OCI-LY7 (cell line): ENCODE measurements at regions not wholly inside any gene's neighbourhood (a gene's known extent, or its start where the extent isn't known, plus 50 kb on each side); places are given as distances from the start of the nearest gene placed in this dataset.

ENCODE experiments used
- BruUV-seq: library from RNA; stranded (reverse); fragments of 400-500 nt; replicated peaks from 2 replicates; lab custom pipeline; 2021; lab: Mats Ljungman, UMichigan
- CTCF ChIA-PET: fragments of 300-600 bp; sonication (Branson Sonifier 250); formaldehyde crosslinking; loops from one replicate; lab custom pipeline; 2022; ENCODE audit warnings: antibody characterized with exemption; ENCODE audit not compliant: unreplicated experiment; lab: Charles Lee
- POLR2A ChIA-PET: fragments of 300-600 bp; sonication (Branson Sonifier 250); formaldehyde crosslinking; loops from one replicate; lab custom pipeline; 2022; ENCODE audit warnings: antibody characterized with exemption; lab: Charles Lee
- DNase-seq: peaks from one replicate; pipeline ENCODE4 v3.0.0-alpha.2; 2015; ENCODE audit warnings: low spot score
- H2AFZ ChIP-seq: fragments of 200-600 bp; sonication (generic), shearing (Covaris generic); 2 replicates; pipeline ENCODE4 v1.6.1; 2014; ENCODE audit warnings: mild to moderate bottlenecking, antibody characterized with exemption, low read length, moderate library complexity
- H3K27ac ChIP-seq: fragments of 200-600 bp; sonication (generic); 2 replicates; pipeline ENCODE4 v1.5.1; 2014; ENCODE audit warnings: mixed run types, low read depth, mild to moderate bottlenecking, moderate library complexity, low read length, inconsistent platforms; ENCODE audit not compliant: poor library complexity, severe bottlenecking
- H3K36me3 ChIP-seq: fragments of 200-600 bp; sonication (generic); 2 replicates; pipeline ENCODE4 v1.6.1; 2014; ENCODE audit warnings: mild to moderate bottlenecking, antibody characterized with exemption, low read length, moderate library complexity, mixed read lengths; ENCODE audit not compliant: insufficient read depth
- H3K4me1 ChIP-seq: fragments of 200-600 bp; sonication (generic); 2 replicates; pipeline ENCODE4 v1.5.1; 2014; ENCODE audit warnings: mild to moderate bottlenecking, low read length; ENCODE audit not compliant: insufficient read depth, poor library complexity, severe bottlenecking
- H3K4me2 ChIP-seq: fragments of 200-600 bp; sonication (generic); 2 replicates; pipeline ENCODE4 v1.6.1; 2014; ENCODE audit warnings: mild to moderate bottlenecking, low read length
- H3K4me3 ChIP-seq: fragments of 200-600 bp; sonication (generic); 2 replicates; pipeline ENCODE4 v1.5.1; 2014; ENCODE audit warnings: mild to moderate bottlenecking, low read depth, low read length; ENCODE audit not compliant: poor library complexity, severe bottlenecking
- H3K79me2 ChIP-seq: fragments of 200-600 bp; sonication (generic); 2 replicates; pipeline ENCODE4 v1.6.1; 2016; ENCODE audit warnings: low read depth, mild to moderate bottlenecking, low read length, moderate library complexity, mixed read lengths; ENCODE audit not compliant: insufficient read depth
- H3K9me2 ChIP-seq: fragments of 200-600 bp; sonication (generic); 2 replicates; pipeline ENCODE4 v1.6.1; 2016; ENCODE audit warnings: mild to moderate bottlenecking, low read length, mixed read lengths; ENCODE audit not compliant: insufficient read depth
- H3K9me3 ChIP-seq: fragments of 200-600 bp; sonication (generic); 2 replicates; pipeline ENCODE4 v1.6.1; 2014; ENCODE audit warnings: mild to moderate bottlenecking, mixed run types, low read length, mixed read lengths
- H4K20me1 ChIP-seq: fragments of 200-600 bp; sonication (generic); 2 replicates; pipeline ENCODE4 v1.6.1; 2014; ENCODE audit warnings: mild to moderate bottlenecking, antibody characterized with exemption, low read length, moderate library complexity, mixed read lengths; ENCODE audit not compliant: insufficient read depth
- EZH2phosphoT487 ChIP-seq: fragments of 200-600 bp; sonication (generic); IDR thresholded peaks from 2 replicates; pipeline ENCODE4 v1.6.1; 2018; ENCODE audit warnings: low read depth, borderline replicate concordance, mild to moderate bottlenecking, mixed run types, antibody characterized with exemption, low read length, moderate library complexity, mixed read lengths
- intact Hi-C: fragments of 100-400 bp; cut with micrococcal nuclease; formaldehyde crosslinking; loops from one replicate; pipeline ENCODE4 v1.10.0; 2022; ENCODE audit not compliant: unreplicated experiment
- TF ChIP-seq, protein P1 (sequence below): fragments of 200-600 bp; sonication (generic); conservative IDR thresholded peaks from 2 replicates; pipeline ENCODE4 v1.5.1; 2014; ENCODE audit warnings: mild to moderate bottlenecking, antibody characterized with exemption, low read length, moderate library complexity, mixed read lengths

DNA sequence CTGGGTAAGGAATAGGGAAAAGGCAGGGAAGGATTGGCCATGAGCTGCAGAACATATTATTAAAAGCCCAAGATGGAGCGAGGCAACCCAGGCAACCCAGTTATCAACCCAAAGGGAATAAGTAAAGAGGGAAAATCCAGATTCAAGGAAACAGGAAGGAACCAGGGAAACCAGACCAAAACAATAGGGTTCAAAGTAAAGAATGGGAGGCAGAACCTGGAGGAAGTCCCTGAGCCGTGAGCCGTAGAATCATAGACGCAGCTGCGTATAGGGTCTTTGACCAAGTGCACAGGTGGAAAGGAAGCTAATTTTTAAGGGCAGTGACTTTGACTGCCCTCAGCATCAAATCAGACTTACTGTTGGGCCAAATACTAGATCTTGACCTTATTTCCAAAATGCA, 98.5 kb upstream of the SRD5A3 start:
- DNase-seq, result no peak
- intact Hi-C loops, result no loop called here
- no peaks in the 10 kb centered on the region for H3K79me2 ChIP-seq
- no peak overlapping the region for H3K4me2 ChIP-seq
- no peaks in the 10 kb centered on the region for H3K9me3 ChIP-seq
- no peaks in the 10 kb centered on the region for H3K36me3 ChIP-seq
- H3K9me2 ChIP-seq, result no peaks in the 10 kb centered on the region
- H3K4me1 ChIP-seq, result no peaks in the 10 kb centered on the region
- no peak for TF ChIP-seq EZH2phosphoT487
- no peak overlapping the region for H3K4me3 ChIP-seq
- H3K27ac ChIP-seq, result no peak overlapping the region
- CTCF ChIA-PET, result no interaction called here
- no peaks in the 10 kb centered on the region for H4K20me1 ChIP-seq
- BruUV-seq, result no TSS peak
- POLR2A ChIA-PET, result no interaction called here
- H2AFZ ChIP-seq, result no peak overlapping the region

DNA sequence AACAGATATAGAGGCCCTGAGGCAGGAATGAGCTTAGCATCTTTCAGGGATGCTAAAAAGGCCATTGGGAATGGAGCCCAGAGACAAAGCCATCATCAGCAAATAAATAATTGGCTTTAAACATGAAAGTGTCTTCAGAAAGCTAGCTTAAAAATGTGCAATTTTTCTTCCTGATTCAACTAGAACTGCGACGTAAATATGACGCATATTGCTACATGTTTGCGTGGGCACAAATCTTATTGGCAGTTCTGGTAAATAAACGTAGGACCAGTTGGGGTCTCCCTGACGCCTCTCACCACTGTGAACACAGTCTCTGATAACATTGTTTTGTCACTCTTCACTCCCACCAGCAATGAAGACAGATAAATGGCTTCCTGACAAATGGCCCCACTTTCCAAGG, 97.3 kb upstream of the SRD5A3 start:
- Histone ChIP-seq H3K4me2 (no peak overlapping the region), H3K9me2 (no peaks in the 10 kb centered on the region), H3K79me2 (no peaks in the 10 kb centered on the region), H4K20me1 (no peaks in the 10 kb centered on the region), H3K4me3 (no peak overlapping the region), H3K27ac (no peak overlapping the region), H2AFZ (no peak overlapping the region), H3K9me3 (no peaks in the 10 kb centered on the region), H3K4me1 (no peaks in the 10 kb centered on the region), H3K36me3 (no peaks in the 10 kb centered on the region)
- no peak for DNase-seq
- no TSS peak for BruUV-seq
- ChIA-PET CTCF (interaction anchor here (0.6 kb wide), 1 partner anchor 894 kb away, joined by 3 read pairs; no protein-coding TSS in a partner anchor), POLR2A (no interaction called here)
- TF ChIP-seq EZH2phosphoT487, result no peak
- TF ChIP-seq, protein P1, sequence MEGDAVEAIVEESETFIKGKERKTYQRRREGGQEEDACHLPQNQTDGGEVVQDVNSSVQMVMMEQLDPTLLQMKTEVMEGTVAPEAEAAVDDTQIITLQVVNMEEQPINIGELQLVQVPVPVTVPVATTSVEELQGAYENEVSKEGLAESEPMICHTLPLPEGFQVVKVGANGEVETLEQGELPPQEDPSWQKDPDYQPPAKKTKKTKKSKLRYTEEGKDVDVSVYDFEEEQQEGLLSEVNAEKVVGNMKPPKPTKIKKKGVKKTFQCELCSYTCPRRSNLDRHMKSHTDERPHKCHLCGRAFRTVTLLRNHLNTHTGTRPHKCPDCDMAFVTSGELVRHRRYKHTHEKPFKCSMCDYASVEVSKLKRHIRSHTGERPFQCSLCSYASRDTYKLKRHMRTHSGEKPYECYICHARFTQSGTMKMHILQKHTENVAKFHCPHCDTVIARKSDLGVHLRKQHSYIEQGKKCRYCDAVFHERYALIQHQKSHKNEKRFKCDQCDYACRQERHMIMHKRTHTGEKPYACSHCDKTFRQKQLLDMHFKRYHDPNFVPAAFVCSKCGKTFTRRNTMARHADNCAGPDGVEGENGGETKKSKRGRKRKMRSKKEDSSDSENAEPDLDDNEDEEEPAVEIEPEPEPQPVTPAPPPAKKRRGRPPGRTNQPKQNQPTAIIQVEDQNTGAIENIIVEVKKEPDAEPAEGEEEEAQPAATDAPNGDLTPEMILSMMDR, result no peak
- intact Hi-C loops, result no loop called here

DNA sequence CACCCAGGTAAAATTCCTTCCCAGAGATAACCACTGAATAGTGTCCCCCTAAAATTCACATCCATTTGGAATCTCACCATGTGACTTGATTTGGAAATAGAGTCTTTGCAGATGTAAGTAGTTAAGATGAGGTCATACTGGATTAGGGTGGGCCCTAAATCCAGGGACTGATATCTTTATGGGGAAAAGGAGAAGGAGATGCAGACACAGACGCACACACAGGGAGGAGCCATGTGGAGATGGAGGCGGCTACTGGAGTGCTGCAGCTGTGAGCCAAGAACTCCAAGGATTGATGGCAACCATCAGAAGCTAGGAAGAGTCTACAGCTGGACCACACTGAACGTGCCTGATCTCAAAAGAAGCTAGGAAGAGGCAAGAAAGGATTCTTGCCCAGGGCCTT, 96.6 kb upstream of the SRD5A3 start:
- DNase-seq, result no peak
- no peak overlapping the region for H2AFZ ChIP-seq
- H3K36me3 ChIP-seq, result no peaks in the 10 kb centered on the region
- H3K4me3 ChIP-seq, result no peak overlapping the region
- intact Hi-C loops, result no loop called here
- no TSS peak for BruUV-seq
- no peaks in the 10 kb centered on the region for H3K9me3 ChIP-seq
- no peaks in the 10 kb centered on the region for H3K4me1 ChIP-seq
- no peak overlapping the region for H3K27ac ChIP-seq
- H3K79me2 ChIP-seq, result no peaks in the 10 kb centered on the region
- no peaks in the 10 kb centered on the region for H4K20me1 ChIP-seq
- no peak overlapping the region for H3K4me2 ChIP-seq
- TF ChIP-seq, protein P1, result no peak
- TF ChIP-seq EZH2phosphoT487, result no peak
- CTCF ChIA-PET, result no interaction called here
- POLR2A ChIA-PET, result no interaction called here
- no peaks in the 10 kb centered on the region for H3K9me2 ChIP-seq
